C4-2B (cell line): ENCODE measurements at regions not wholly inside any gene's neighbourhood (a gene's known extent, or its start where the extent isn't known, plus 50 kb on each side); places are given as distances from the start of the nearest gene placed in this dataset.
"Not testable (repeated sequence)": the region's sequence is repeated elsewhere in the genome, so short reads cannot be mapped to it uniquely, and the experiment has no call there.

Experiments used
- H3K27ac ChIP-seq: fragments of 450-650 bp; 2 replicates; pipeline ENCODE4 v1.5.1; 2017
- ZFX ChIP-seq: fragments of 450-650 bp; IDR thresholded peaks from 2 replicates; pipeline ENCODE4 v1.6.1; 2017
- TF ChIP-seq, protein P1 (sequence below): fragments of 450-650 bp; conservative IDR thresholded peaks from 2 replicates; pipeline ENCODE4 v1.5.1; 2017; ENCODE audit warnings: mild to moderate bottlenecking

DNA sequence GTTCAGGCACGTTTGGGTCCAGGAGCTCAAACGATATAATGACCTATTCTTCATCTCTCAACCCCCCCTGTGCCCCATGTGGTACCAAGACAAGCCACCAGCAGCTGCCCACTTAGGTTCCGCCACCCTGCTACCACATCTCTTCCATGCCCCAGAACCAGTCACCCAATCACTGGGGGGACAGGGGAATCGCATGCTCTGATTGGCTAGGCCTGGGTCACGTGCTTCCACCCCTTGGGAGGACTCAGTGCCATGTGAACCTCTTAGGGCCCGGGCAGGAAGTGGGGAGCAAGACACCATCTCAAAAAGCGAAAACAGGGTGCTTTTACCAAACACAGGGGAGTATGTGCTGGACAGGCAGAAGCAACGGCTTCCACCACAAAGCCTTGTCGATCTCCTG lies 91.3 kb downstream of the KATNIP start:
- no peak overlapping the region for H3K27ac ChIP-seq
- TF ChIP-seq, protein P1, sequence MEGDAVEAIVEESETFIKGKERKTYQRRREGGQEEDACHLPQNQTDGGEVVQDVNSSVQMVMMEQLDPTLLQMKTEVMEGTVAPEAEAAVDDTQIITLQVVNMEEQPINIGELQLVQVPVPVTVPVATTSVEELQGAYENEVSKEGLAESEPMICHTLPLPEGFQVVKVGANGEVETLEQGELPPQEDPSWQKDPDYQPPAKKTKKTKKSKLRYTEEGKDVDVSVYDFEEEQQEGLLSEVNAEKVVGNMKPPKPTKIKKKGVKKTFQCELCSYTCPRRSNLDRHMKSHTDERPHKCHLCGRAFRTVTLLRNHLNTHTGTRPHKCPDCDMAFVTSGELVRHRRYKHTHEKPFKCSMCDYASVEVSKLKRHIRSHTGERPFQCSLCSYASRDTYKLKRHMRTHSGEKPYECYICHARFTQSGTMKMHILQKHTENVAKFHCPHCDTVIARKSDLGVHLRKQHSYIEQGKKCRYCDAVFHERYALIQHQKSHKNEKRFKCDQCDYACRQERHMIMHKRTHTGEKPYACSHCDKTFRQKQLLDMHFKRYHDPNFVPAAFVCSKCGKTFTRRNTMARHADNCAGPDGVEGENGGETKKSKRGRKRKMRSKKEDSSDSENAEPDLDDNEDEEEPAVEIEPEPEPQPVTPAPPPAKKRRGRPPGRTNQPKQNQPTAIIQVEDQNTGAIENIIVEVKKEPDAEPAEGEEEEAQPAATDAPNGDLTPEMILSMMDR: no peak
- no peak for TF ChIP-seq ZFX

DNA sequence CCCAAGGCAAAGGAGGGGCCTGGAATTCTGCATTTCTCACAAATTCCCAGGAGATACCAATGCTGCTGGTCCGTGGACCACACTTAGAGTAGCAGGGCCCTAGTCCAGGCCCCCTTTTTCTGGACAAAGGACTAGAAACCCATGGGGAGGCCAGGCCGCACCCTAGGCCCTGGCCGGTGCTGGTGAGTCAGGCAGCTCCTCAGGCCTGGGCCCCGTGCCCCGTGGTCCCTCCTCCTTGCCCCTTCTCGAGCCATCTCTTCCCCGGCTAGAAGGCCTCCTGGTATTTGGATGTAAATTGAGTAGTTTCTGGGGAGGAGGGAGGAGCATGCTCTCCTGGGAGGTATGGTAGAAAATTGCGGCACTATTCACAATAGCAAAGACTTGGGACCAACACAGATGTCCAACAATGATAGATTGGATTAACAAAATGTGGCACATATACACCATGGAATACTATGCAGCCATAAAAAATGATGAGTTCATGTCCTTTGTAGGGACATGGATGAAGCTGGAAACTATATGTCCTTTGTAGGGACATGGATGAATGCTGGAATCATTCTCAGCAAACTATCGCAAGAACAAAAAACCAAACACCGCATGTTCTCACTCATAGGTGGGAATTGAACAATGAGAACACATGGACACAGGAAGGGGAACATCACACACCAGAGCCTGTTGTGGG lies 91.9 kb downstream of the KATNIP start:
- not testable (repeated sequence) for H3K27ac ChIP-seq

DNA sequence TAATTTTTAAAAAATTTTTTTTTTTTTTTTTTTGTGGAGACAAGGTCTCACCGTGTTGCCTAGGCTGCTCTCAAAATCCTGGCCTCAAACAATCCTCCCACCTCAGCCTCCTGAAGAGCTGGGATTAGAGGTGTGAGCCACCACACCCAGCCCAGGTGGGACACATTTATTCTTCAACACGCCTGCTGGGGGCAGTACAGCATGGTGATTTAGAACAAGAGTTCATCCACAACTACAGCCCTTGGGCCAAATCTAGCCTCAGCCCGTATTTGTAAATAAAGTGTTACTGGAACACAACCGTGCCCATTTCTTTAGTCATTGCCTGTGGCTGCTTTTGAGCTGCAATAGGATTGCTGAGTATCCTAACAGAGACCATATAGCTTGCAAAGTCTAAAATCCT lies 92.8 kb downstream of the KATNIP start:
- no peak for TF ChIP-seq ZFX
- TF ChIP-seq, protein P1: peak; percentile 26
- no peak overlapping the region for H3K27ac ChIP-seq

DNA sequence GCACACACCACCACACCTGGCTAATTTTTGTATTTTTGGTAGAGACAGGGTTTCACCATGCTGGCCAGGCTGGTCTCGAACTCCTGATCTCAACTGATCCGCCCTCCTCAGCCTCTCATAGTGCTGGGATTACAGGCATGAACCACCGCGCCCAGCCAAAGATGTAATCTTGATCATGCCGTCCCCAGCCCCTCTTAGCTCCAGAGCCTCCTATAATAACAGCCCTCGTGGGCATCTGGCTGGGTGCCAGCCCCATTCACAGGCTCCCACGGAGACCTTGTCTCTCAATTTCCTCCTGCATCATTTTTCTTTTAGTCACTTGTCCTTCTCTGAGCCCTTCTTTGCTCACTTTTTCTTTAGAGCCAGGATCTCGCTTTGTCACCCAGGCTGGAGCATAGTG lies 94.2 kb downstream of the KATNIP start:
- no peak overlapping the region for H3K27ac ChIP-seq
- TF ChIP-seq, protein P1: no peak
- no peak for TF ChIP-seq ZFX

DNA sequence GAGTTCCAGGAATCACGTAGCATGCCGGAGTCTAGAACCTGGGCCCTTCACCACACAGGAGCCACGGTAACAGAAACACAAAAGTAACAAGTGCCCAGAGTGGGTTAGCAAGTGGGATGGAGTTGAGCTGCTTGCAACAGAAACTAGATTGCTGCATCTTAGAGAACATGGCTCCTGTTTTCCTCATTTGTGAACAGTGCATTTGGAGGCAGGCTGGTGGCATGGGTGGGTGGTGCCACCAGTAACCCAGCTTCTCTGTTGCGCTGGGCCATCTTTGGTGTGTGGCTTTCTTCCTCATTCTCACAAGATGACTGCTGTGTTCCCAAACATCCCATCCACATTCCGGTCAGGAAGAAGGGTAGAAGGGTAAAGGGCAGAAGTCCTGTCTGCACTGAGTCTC lies 95.5 kb downstream of the KATNIP start:
- no peak for TF ChIP-seq ZFX
- TF ChIP-seq, protein P1: no peak

DNA sequence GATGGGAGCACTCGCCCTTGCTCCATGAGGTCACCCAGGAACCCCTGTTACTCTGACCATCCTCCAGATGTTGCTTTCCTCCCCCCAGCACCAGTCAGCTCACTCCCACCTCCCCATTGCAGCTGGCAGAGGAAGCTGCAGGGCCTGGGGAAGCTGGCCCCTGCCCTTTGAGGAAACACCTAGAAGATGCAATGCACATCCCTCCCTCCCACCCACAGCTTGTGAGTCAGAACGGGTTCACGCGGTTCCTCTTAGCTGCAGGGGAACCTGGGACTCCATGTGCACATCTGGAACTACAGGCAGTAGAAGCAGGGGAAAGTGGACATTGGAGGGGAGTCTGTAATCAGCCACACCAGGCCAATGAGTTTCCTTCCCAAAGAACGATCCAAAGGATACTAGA lies 96.9 kb downstream of the KATNIP start:
- TF ChIP-seq ZFX: no peak
- TF ChIP-seq, protein P1: no peak
- H3K27ac ChIP-seq: no peak overlapping the region

More for the DNA sequence above, 95.5 kb downstream of the KATNIP start:
- H3K27ac ChIP-seq: no peak overlapping the region

DNA sequence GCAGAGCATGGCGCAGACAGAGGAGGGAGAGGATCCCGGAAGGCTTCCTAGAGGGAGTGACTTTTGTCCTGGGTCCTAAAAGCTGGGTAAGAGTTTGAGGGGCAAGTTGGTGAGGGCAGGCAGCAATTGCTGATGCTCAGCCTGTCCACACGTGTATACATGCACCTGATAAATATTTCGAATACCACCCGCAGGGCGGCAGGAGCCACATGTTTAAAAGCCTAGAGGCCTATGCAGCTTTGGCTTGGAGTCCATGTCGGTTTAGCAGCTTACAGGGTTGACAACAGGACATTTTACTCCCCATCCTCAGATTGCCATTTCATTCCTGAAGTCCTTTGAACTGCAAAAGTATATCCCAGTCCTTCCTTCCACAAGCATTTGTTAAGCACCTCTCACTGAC lies 99.1 kb downstream of the KATNIP start:
- H3K27ac ChIP-seq: peak overlapping the region; percentile 73
- TF ChIP-seq, protein P1: no peak
- no peak for TF ChIP-seq ZFX

DNA sequence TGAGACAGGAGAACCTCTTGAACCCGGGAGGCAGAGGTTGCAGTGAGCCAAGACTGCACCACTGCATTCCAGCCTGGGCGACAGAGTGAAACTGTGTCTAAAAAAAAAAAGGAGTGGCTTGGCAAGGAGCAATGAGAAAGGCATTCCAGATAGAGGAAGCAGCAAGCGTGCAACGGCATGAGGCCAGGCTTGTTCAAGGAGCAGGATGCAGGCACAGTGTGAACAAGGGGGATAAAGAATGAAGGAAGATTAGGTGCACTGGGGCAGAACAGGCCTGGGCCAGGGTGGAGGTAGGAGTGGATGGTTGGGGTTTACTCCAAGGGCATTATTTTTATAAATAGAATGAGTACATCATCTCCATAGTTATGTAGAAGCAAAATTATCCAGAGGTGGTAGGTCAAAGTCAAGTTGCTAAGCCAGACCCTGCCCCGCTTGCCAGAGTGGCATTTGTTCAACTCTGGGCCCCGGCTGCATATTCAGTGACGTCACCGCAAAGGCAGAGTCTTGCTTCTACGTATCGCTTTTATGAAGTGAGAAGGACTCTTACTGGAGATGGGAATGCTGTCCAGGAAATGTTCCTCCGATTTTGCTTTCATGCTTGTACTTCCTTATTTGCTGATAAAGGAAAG lies 100.2 kb downstream of the KATNIP start:
- TF ChIP-seq ZFX: no peak
- TF ChIP-seq, protein P1: no peak
- peak overlapping the region; percentile 73 for H3K27ac ChIP-seq
